Hematopoietic multipotent progenitor cell (in vitro differentiated cells): ENCODE measurements at regions not wholly inside any gene's neighbourhood (a gene's known extent, or its start where the extent isn't known, plus 50 kb on each side); places are given as distances from the start of the nearest gene placed in this dataset.

Source experiments
- DNase-seq, 3 donors: peaks; one replicate each; pipeline ENCODE4 v3.0.0-alpha.2; 2011 to 2015; ENCODE audit warnings: low read depth in 2 of 3, low spot score in 2 of 3

DNA sequence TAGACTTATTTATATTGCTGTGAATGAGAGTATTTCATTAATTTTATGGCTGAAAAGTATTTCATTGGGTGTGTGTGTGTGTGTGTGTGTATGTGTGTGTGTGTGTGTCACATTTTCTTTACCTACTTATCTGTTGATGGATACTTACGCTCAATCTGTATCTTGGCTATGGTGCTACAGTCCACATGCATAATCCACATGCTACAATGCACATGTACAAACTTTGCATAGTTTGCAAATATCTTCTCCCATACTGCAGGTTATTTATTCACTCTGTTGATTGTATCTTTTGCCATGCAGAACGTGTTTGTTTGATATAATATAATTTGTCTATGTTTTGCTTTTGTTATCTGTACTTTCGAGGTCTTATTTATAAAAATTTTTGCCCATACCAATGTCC is 167.8 kb downstream of the RAB28 start:
- no peak for DNase-seq

DNA sequence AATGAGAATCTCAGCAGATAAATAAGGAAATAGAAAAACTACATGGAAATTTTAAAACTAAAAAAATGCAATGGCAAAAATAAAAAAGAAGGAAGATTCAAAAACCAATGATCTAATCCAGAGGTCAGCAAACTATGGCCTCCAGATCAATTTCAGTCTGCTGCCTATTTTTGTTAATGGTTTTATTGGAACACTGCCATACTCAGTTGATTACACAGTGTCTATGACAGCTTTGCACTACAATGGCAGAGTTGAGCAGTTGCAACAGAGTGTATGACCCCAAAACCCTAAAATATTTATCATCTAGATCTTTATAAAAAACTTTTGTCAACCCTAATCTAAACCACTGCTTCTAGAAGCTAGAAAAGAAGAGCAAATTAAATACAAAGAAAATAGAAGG is 170.3 kb downstream of the RAB28 start:
- DNase-seq, result no peak

DNA sequence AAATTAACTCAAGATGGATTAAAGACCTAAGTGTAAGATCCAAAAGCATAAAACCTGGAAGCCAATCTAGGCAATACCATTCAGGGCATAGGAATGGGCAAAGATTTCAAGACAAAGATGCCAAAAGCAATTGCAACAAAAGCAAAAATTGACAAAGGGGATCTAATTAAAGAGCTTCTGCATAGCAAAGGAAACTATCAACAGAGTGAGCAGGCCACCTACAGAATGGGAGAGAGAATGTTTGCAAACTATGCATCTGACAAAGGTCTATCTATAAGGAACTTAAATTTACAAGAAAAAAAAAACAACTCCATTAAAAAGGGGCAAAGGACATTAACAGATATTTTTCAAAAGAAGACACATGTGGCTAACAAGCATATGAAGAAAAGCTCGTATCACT is 171.9 kb downstream of the RAB28 start:
- DNase-seq, result no peak

DNA sequence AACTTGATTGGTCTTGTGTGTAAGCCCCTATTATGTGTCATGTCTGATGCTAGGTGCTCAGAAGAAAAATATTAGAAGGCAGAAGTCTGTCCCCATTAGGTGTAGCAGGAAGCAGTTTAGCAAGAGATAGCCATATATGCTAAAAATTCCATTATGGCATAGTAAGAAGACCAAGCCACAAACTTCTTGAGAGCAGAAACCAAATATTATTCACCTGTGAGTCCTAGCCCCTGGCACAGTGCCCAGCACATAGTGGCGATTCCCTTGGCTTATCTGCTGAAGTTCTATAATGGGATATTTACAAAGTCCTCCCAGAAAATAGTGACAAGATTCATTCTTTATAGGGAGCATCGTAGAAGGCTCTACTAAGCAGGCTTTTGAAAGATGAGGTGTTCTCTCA is 174.4 kb downstream of the RAB28 start:
- DNase-seq, result no peak

DNA sequence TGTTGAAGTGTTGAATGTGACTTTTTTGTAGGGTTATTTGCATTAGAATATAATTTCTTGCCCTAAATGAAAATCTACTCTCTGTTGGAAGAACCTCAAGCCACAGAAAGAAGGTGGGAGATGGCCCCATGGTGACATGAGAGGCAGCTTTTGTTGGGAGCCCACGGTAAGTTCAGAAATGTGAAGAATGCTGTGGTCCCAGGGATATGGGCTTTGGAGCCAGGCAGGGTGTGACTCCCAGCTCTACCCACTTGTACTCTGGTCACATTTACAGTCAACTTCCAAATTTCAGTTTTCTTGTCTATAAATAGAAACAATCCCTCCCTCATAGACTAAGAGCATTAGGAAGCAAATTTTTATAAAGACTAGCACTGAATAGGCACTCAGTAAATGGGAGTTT is 177.8 kb downstream of the RAB28 start:
- DNase-seq, result no peak

DNA sequence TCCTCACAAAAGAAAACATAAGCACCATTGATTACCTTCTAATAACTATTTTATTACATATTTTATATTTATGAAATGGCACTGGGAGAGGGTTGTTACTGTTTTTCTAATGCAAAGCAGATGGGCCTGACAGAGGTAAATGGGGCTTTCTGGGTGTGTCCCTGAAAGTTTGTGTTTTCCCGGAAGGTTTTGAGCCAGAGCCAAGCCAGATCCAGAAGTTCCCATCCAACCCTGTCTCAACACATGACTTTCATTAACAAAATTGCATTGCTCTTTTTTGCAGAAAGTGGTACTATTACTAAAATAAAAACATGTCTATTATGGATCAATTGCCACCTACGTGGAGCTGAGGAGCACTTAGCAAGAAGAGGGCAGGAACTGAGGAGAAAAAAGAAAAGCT is 181.3 kb downstream of the RAB28 start:
- DNase-seq, result no peak

DNA sequence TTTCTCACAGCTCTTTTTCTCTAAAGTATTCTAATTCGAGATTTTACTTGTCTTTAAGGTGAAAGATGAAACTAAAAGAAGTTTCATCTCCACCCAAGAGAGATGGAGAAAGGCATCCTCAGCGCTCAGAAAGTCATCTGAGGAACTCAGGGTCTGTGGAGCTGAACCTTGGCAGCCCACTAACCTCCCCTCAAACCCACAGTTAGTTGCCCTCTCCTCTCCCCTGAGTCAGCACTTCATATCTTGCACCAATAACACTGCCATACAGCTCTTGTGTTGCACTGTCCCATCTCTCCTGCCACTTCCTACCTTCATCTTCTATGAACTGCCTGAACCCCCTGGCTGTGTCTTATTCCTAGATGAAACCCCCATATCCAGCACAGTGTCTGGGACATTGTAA is 184.8 kb downstream of the RAB28 start:
- no peak for DNase-seq

DNA sequence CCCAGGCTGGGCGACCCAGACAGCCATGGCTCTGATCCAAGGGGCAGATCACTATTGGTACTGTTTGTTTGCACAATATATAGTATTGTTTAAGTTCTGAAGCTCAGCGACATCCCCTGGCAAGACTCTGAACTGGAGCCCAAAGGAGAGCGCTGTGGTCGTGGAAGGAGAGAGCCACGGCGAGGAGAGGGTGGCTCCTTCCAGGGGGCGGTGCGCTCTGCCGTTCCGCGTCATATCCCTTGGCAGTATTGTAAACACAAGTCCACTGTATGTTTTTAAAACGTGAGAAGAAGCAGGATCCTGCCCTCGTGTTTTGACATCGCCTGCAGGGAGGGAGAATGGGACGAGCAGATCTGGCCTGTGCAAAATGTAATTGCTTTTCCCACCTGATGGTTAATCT is 185.5 kb downstream of the RAB28 start:
- DNase-seq, result no peak

DNA sequence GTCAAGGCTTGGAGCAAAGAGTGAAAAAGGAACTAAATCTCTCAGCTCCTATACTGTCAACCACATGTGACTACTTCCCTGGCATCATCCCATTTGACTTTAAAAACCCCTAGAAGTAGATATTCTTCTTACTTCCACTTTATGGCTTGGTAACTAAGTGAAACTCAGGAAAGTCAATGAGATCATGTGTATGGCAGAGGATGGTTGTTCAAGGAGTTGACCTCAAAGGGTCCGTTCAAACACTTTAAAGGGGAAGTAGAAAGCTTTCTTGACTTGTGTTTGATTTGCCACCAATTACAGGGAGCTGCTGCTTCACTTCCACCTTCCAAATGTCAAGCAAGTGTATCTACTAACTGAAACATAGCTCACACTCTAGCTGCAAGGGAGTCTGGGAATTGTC is 187.2 kb downstream of the RAB28 start:
- DNase-seq, result no peak

DNA sequence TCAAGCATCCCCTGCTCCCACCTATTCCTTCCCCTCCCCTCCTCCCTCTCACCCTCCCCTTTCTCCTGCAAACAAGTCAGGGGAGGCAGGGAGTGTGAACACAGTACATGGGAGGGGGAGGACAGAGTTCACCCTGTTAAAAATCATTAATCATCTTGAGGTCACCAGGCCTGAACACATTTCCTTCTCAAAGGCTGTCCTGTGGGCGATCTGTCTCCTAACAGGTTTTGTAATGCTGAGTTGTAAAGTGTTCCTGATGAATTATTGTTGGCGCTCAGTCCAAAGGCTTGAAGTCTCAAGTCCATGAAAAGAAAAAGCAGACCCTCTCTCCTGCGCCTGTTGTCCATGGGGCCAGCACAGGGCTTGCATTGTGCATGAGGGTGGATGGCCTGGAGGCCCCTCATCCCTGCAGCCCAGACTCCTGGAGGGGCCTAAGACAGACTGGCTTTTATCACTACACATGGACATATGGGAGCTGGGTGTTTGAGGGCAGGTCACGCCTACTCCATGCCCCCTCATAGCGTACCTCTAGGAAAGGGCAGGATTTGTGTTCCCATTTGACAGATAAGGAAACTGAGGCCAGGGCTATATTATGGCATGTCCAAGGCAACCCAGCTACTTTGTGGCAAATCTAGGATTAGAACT is 189.1 kb downstream of the RAB28 start:
- no peak for DNase-seq

DNA sequence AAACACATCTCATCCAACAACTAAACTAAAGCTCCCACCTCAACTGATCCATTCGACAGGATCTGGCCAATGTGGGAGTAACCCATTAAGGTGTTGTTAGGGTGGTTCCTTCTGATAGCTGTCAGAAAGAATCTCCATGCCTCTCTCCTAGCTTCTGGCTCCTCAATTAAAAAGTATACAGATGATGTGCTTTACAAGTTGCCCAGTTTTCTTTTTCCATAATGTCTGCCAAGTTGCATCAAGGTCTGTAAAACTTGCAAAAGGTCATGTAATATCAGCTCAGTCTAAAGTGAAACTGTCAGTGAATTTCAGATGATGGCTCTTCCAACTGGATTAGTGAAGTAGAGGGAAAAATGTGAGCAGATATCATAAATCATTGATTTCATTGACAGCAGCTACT is 191.8 kb downstream of the RAB28 start:
- DNase-seq, result no peak

DNA sequence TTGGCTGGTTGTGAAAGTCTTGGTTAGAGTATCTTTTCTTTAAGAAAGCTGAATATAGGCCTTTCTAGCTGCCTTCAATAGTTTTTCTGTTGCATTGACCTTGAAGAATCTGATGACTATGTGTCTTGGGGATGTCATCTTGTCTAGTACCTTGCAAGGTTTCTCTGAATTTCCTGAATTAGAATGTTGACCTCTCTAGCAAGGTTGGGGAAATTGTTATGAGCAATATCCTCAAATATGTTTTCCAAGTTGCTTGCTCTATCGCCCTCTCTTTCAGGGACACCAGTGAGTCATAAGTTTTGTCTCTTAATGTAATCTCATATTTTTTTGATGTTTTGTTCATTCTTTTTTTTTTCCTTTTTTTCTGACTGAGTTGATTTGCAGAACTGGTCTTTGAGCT is 194.7 kb downstream of the RAB28 start:
- DNase-seq, result no peak

DNA sequence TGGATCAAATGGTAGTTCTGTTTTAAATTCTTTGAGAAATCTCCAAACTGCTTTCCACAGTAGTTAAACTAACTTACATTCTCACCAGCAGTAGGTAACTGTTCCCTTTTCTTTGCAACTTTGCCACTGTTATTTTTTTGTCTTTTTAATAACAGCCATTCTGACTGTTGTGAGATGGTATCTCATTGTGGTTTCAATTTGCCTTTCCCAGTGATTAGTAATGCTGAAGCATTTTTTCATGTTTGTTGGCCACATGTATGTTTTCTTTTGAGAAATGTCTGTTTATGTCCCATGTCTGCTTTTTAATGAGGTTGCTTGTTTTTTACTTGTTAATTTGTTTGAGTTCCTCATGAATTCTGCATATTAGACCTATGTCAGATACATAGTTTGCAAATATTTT is 198.8 kb downstream of the RAB28 start:
- no peak for DNase-seq

DNA sequence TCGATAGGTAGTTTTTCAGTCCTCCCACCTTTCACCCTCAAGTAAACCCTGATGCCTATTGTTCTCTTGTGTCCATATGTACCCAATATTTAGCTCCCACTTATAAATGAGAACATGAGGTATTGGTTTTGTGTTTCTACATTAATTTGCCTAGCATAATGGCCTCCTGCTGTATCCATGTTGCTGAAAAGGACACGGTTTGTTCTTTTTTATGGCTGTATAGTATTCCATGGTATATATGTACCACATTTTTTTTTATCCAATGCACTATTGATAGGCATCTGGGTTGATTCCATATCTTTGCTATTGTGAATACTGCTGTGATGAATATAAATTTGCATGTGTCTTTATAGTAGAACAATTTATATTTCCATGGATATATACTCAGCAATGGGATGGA is 199.2 kb downstream of the RAB28 start:
- no peak for DNase-seq

DNA sequence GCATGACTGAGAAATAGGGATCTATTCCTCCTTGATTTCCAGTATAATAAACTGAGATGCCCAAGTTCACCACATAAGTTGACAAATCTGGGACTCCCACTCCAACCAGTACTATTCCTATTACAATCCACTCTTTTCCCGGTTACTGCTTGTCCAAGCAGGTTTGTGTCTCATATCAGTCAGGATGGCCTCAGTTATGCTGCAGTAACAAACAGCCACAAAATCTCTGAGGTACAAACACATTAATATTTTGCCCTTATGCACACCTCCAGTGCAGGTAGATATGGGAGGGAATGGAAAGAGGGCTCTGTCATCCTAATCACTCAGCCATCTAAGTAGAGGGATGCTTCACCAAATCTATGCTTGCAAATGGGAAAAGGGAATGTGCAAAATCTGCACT is 207.8 kb downstream of the RAB28 start:
- DNase-seq, result no peak

DNA sequence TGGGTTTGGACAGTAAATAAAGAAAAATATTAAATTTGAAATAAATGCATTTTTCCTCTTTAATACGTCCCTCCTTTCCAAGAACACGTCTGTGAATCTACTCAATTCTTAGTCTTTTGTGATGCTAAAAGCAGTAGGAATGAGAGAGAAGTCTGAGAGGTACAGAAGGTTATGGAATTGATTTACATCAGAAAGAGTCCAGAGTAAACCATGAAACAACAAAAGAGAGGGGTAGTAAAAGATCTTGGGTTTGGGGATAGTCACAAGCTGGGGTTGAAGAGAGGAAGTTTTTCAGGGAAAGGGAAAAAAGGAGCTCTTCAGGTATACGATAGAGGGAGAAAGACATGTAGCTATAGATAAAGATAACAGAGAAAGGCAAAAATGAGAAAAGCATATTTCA is 215.4 kb downstream of the RAB28 start:
- DNase-seq, result no peak

DNA sequence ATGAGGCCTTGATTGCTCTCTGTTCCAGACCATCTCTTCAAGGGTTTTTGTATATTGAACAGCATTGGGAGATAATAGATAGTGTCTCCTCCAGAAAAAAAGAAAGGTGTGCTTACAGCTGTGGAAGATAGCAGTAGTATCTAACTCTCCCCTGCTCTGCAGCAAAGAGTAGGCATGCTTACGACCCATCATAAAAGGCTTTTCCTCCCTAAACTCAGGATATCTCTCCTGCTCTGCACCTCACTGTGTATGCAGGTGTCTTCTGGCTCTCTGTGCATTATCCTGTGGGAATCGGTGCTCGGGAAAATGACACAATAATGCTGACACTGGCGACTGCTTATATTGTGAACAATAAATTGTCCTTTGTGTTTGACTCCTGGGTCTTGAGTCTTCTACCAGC is 216.0 kb downstream of the RAB28 start:
- DNase-seq, result no peak

DNA sequence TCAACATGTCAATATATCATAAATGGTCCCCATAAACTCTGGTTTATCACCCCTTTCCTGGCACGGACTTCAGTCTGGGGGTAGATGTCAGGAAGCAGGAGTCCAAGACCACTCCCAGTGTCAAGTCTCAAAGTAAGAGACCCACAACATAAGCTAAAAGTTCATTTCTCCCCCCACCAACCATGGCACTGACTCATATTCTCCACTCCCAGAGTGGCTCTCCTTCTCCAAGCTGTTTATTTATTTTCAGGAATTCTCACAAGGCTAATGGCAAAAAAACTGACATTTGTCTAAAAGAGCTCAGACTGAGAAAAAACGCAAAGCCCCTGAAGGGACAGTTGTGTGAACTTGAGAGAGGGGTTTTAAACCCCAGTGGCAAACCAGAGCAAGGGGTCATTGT is 217.0 kb downstream of the RAB28 start:
- no peak for DNase-seq

DNA sequence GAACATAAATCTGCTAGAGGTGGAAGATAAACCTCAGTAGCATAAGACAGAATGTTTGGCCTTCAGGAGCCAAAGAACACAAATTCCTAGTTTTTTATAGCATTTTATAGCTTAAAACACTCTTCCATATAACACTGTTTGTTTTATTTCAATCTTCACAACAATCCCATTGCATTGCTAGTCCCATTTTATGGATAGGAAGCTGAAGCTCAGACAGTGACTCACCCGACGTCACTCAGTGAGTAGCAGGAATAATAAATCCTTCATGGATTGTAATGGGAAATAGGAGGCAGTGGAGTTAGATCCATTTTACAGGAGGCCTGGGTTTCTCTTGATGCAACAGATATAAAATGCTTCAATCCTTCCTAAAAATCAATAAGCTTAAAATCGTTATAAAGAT is 217.5 kb downstream of the RAB28 start:
- no peak for DNase-seq

DNA sequence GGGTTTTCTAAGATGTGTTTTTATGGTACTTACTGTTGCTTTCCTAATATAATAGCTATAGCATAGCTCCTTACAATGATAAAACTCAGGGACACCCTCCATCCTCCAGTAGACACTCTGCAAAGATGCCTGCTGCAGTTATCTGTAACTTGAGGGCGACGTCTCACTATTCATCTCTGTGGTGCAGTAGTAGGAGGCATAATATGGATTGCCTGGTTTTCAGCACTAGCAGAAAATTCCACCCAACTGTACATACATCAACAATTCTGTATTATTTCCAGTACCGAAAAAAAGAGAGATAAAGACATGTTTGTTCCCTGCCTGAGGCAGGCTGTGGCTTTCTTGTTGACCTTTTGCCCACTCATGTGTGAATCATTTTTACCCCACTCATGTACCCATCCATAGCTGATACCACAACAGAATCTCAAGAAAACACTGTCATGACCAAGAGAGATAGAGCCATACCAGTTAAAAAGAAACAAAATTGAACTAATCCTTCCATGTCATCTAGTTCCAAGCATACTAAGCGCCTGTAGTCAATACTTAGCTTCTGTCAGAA is 220.1 kb downstream of the RAB28 start:
- no peak for DNase-seq

DNA sequence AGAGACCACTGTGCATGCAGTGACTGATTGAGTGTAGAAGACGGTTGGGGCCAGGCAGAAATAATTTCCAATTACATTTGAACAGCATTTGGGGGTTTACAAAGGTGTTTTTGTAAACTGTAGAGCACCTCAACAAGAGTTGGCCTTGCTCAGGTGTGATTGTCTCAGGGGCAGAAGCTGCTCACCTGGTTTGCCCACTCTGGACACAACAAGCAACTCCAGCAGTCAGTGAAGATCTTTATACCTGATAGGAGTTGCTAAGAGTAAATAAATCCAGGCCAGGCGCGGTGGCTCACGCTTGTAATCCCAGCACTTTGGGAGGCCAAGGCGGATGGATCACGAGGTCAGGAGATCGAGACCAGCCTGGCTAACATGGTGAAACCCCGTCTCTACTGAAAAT is 221.3 kb downstream of the RAB28 start:
- no peak for DNase-seq

DNA sequence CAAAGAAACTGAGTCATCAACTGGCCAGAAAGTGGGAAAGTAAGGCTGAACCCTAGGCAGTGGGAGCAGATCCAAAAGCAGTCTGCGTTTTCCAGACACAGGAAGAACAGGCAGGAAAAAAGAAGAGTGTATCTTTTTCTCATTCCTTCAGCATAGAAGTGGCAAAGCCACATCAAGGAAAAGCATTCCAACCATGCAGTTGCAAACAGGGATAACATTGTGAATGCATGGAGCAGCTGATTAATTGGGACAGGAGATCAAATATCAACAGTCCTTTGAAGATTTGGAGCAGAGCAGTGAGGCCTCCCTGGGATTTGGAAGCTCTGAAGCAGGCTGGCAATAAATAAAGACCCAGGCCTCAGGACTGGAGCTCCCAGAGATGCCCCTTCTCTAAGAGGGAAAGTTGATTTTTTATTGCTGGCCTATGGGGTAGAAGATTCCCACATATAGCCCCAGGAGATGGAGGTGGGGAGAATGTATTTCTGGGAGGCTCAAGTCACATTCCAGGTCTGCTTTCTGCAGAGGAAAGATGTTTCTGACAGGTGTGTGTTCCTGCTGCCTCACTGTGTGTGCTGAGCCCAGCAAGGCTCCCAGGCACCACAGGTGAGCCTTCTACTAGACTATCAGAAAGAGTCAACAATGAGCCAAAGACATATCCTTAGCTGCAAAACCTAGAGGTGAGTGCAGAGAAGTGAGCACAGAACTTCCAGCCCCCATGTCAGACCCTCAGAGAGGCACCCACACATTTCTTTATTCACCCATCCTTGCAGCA is 222.5 kb downstream of the RAB28 start:
- DNase-seq, result no peak
